SH-SY5Y (cell line): ENCODE measurements at regions not wholly inside any gene's neighbourhood (a gene's known extent, or its start where the extent isn't known, plus 50 kb on each side); places are given as distances from the start of the nearest gene placed in this dataset.

ENCODE experiments used
- GATA2 ChIP-seq: IDR thresholded peaks from 2 replicates; pipeline ENCODE4 v1.6.1; 2011; ENCODE audit warnings: mild to moderate bottlenecking, low read depth, low read length
- GATA3 ChIP-seq: IDR thresholded peaks from 2 replicates; pipeline ENCODE4 v1.6.1; 2011; ENCODE audit warnings: low read depth, mild to moderate bottlenecking, low read length, moderate library complexity

- TF ChIP-seq GATA2 (no peak), GATA3 (no peak)
Observed at GRCh38 chr12:20028033-20028432, 340.3 kb upstream of the PDE3A start.
